HG02943 (cell line): ENCODE measurements at regions not wholly inside any gene's neighbourhood (a gene's known extent, or its start where the extent isn't known, plus 50 kb on each side); places are given as distances from the start of the nearest gene placed in this dataset.
"Not testable (repeated sequence)": the region's sequence is repeated elsewhere in the genome, so short reads cannot be mapped to it uniquely, and the experiment has no call there.

Experiments
- ATAC-seq: cut with Tn5 transposase; IDR thresholded peaks from one replicate; pipeline ENCODE4 v1.9.1; 2021; ENCODE audit warnings: mild to moderate bottlenecking, low read depth, moderate library complexity; ENCODE audit not compliant: unreplicated experiment

DNA sequence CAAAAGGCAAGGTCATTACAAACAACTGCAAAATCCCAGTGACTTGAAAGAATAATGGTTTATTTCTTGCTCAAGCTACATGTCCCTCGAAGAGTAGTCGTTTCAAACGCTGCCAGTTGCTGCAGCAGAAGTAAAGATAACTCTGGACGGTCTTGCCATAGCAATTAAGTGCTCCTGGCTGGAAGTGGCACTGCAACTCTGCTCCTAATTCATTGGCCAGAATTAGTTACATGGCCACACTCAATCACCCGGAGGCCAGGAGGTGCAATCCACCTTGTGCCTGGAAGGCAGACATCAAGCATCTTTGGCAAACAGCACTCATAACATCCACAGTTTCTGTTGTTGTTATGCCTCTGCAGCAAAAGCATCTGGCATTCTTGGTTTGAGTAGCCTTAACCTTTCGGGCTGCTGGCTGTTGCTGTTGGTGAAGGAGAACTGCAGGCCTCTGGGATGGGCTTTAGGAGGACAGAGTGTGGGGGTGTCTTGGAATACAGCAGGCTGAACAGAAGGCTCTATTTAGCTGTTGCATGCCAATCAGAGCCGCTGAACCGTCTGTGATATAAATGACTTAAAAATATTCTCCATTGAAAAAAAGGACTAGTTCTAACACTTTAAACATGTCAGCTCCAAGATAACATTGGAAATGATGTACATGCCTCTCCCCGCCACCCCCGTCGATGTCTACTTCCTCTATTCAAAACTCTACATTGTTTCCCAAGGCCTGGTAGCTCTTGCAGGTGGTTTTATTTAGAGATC, 123.5 kb upstream of the DYRK2 start:
- no peak for ATAC-seq

DNA sequence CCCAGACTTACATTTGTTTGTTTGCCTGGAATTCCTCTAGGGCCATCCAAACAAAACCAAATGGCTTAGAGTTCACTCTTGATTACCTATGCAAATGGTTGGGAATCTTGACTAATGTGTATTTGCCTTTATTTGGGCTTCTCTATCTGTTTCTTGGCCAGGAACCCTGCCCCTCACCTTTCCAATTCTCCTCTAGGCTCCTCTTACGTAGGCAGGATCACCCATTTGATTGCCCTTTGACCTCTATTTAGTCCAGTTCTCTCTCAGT, 123.0 kb upstream of the DYRK2 start:
- ATAC-seq: no peak

DNA sequence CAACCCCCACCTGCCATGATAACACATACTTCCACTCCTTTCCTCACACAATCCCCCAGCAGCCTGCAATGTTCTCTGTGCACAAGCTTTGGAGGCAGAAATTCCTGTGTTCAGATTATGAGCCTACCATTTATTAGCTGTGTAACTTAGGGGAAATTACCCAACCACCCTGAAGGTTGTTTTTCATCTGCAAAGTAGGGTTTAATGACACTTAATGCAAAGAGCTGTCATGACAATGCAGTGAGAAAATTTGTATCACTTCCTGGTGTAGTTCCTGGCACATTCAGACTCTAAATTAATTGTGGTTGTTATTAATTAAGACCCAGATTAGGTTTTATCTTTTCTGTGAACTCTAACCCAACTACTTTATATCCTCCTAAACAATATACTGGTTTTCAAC, 122.4 kb upstream of the DYRK2 start:
- ATAC-seq: no peak

DNA sequence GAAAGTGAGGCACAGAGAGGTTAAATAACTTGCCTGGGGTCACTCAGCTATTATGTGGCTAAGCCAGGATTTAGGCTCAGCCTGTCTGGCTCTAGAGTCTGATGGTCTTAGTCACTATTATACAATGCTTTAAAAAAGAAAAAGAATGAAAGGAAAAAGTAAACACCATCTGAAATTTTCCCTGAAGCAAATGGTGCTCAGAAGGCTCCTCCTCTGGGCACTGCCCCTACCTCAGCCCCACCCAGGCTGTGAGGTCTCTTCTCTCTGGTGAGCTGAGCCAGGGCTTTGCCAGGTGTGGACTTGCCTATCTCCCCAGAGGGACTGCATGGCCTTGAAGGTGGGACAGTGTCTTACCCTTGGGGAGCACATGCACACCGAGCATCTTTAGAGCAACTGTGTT, 117.5 kb upstream of the DYRK2 start:
- no peak for ATAC-seq

DNA sequence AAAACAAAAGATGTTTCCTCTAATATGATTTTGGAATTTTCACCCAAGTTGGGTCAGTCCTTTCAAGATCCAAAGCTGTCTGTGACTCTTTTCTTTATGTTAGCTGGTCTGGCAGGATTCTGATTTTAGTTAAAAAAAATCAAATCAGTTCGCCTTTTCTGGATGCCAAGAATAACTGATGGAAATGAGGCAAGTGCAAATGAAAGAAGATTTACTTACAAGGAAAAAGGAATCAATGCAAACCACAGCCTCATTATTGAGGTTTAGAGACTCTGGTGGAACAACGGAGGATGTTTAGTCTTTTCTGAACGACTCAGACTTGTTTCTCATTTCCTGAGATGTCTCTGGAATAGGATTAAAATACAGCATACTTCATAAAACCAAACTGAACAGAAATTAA, 117.0 kb upstream of the DYRK2 start:
- ATAC-seq: no peak

DNA sequence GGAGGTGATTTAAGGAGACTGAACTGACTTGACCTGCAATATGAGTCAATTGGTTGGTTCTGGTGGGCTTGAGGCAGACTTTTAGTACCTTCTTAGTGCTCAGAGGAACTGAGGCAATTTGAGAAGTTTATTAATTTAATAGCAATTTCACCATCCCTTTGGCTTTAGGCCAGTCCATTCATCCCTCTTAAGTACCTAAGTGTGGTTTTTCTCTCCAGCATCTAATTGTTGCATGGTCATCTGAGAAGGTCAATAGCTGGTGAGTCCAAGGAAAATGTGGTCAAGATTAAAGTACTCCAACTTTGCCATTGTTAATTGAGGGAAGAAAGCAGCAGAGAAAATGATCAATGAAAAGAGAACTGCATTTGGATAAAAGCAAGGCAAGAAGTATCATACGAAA, 115.4 kb upstream of the DYRK2 start:
- no peak for ATAC-seq

DNA sequence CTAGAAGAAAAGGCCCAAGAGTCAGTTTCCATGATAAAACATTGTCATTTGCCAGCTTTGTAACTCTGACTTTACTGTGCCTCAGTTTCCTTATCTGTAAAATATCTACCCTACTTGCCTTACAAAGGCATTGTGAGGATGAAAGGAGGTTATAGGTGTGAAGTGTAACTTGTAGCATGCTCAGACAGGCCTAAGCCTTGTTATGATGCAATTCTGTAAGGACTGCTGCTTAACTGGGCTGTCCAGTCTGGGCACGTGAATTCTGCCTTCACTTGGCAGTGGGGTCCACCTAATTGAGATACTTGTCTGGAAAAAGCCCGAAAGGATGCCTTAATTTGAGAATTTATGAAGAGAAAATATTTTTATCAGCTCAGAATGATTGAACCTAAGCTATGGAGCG, 114.5 kb upstream of the DYRK2 start:
- no peak for ATAC-seq

DNA sequence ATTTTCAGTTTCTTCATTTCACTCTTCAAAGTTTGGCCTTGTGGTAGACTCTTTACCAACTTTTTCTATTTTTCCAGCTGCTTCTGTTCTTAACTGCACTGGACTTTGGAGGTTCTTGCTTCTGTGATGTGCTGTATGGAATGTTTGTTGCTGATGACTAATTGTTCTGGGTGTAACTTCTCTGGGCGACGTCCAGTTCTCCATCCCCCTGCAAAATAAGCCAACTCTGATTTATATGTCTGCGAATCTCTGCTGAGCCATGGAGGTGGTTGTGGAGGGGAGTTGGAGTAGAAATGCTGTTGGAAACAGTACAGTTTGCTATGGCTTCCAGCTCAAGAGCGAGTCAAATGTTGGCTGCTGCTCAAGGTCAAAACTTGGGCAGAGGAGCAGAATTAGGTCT, 113.9 kb upstream of the DYRK2 start:
- ATAC-seq: no peak

DNA sequence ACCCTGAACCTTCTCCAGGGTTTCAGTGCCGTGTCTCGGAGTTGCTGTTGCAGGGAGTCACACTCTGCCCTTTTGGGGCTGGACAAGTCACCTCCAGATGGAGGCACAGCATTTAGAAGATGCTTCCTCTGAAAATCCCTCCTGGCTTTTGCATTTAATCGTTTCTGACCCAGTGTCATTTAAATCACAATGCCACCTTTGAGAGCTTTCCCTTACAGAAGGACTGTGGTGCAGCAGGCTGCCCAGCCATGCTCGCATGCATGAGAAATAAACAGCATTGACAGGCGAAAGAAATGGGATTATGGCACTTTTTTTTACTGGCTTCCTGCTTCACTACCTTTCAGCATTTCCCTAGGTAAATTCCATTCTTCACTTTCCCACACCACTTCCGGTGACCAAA, 113.4 kb upstream of the DYRK2 start:
- no peak for ATAC-seq

DNA sequence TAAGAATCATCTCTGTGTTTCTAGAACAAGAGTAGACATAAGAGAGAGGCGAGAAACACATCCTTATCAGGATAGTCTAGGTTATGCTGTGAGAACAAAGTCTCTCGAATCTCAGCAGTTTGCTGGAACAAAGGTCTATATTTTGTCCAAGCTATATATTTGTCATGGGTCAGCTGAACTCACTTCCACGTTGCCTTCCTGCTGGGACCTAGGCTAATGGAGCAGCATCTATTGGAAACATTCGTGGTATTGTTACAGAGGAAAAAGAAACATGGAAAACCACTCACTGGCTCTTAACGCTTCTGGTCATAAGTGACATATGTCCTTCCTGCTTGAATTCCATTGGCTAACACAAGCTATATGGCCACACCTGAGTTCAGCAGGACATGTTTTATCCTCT, 112.6 kb upstream of the DYRK2 start:
- no peak for ATAC-seq

DNA sequence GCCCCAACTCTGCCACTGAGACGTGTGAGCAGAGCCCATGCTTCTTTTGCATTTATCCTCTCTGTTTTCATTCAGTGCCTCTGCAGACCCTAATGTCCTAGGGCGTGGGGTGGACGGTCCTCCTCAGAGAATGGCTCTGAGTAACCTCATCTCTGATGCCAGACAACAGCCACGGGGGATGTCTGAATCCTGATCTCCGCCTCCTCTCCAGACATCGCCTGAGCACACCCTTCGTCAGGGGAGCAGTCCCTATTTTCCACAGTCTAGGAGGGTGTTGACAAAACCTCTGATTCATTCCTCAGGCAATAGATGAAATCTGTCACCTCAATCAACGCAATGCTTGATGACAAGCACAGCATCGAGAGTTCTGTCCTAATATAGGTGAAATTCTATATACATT, 109.2 kb upstream of the DYRK2 start:
- no peak for ATAC-seq

DNA sequence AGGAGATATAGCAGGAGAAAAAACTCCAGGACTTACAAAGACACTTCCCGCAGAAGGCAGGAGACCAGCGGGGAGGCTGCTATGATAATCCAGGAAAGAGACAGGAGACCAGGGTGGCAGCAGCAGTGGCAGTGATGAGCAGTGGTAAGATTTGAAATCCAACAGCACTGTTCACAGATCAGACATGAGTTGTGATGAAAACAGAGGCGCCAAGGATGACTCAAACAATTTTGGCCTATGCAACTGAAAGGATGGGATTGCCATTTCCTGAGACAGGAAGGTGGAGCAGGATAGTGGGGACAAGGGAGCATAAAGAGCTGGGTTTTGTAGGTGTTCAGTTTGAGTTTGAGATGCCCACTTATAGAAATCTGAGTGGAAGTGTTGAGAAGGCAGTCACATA, 108.6 kb upstream of the DYRK2 start:
- no peak for ATAC-seq

DNA sequence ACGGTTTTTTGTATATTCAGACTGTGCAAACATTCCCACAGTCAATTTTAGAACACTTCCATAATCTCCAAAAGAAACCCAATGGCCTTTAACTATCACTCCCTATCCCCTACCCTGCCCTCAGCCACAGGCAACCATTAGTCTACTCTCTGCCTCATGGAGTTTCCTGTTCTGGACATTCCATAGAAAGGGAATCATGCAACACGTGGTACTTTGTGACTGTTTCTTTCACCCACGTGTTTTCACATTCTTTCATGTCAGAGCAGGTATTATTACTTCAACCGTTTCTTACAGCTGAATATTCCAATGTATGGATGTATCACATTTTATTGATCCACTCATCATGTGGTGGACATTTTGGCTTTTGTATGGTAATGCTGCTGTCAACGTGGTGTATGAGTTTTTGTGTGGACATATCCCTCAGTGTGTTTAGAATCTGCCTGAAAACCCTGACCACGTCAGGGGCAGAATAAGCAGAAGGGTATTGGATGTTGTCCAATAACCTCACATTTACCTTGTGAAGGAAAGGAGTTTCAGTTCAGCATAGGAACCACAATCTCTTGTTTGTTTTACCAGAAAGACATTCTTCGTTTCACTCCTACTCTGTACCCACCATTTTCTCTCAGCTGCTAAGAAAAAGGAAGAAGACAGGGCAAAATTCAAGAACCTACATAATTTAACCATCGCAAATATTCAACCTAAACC, 107.5 kb upstream of the DYRK2 start:
- no peak for ATAC-seq

DNA sequence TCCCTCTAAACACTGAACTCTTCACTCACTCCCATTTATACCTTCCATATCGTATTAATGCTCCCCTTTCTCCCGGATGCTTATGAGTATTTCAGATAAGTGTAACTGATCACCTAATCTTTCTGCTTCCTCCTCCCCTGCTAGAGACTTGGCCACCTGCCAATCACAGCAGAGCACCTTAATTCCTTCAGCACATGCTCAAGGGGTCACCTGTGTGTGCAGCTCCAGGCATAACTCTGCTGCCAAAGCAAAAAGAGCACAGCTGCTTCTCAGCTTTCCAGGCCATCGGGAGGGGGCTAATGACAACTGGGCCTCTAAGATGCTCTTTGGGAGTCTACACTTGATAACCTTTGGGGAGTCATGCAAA, 106.9 kb upstream of the DYRK2 start:
- ATAC-seq: no peak

DNA sequence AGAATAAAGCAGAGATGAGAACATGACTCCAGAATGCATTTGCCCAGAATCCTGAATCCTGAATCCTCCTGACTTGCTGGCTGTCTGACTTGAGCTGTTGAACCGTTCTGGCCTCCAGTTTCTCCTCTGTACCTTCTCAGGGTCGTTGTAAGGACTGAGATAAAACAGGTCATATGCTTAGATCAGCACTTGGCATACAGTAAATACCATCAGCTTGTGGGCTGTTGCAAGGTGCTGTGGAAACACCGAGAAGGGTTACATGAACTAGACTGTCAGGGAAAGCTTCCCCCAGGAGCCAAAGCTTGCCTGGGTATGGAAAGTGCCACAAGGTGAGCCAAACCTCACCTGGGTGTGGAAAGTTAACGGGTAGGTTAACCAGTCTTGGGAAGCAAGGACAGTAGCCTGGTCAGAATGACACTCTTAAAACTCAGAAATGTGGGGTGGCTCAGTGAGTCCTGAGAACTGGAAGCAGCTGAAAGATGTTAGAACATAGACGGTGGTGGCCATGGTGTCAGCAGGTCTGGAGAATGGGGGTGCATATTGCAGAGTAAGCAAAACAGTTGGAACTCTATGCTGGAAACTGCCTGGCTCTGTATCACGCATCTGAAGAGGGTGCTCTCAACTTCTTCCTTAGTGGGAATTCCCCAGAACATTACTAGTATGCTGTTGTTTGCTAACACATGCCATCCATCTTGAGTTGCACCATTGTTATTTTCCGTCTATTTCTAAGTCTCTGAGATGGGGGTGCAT, 105.3 kb upstream of the DYRK2 start:
- no peak for ATAC-seq

DNA sequence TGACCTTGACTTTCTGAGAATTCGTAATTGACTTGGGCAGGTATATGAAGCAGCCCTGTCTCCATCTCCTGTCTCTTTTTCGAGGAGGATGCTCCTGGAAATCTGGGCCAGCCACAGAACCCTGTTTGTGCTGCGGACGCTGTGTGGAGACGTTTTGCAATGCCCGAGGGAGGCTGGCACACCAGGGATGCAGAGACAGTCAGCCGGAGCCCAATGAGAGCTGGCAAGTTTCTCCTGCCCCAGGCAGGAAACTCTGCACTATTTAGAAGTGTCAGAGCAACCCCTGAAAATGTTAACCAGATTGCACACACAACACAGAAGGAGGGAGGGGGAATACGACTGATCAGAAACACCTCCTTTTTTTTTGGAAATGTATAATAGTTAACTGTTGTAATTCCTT, 103.2 kb upstream of the DYRK2 start:
- ATAC-seq: no peak

DNA sequence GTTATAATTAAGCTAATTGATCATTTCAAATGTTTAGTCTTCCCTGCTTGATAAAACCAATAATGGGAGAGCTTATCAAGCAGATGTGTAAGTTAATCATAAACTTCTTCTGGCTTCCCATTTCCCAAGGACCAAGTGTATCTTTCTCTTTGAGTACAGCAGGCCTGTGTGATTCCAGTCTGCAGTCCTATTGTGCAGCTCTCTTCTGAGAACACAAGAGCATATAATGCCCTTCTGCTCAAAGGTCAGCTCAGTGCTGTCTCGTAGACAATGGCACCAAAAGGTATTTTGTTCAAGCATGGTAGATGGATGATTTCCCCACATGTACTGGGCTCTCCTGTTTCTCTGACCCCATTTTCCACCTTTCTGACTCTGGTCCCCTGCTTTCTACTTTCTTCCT, 101.8 kb upstream of the DYRK2 start:
- no peak for ATAC-seq

DNA sequence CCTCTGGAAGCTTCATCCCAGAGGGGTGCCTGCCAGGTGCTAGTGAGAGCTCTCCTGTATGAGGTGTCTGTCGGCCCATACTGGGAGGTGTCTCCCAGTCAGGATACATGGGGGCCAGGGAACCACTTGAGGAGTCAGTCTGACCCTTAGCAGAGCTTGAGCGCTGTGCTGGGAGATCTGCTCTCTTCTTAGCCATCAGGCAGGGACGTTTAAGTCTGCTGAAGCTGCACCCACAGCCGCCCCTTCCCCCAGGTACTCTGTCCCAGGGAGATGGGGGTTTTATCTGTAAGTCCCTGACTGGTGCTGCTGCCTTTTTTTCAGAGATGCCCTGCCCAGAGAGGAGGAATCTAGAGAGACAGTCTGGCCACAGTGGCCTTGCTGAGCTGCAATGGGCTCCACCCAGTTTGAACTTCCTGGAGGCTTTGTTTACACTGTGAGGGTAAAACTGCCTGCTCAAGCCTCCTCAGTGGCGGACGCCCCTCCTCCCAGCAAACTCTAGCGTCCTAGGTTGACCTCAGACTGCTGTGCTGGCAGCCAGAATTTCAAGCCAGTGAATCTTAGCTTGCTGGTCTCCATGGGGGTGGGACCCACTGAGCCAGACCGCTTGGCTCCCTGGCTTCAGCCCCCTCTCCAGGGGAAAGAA, 93.3 kb upstream of the DYRK2 start:
- not testable (repeated sequence) for ATAC-seq

DNA sequence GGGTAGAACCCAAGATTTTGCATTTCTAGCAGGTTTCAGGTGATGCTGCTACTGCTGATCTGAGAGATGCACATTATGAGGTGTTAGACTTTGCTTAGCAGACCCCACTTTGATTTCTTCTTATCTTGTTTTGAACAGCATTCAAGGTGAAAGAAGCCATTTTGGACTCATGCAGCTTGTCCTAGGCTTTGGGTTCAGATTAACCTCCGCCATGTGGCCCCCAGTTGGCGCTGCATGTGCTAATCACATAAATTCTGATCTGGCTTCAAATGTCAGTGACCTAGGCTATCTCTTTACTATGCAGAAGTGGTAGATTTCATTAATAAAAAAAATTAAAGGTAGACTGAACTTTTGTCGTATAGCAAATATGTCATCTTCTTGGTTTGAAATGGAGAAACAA, 89.8 kb upstream of the DYRK2 start:
- no peak for ATAC-seq

DNA sequence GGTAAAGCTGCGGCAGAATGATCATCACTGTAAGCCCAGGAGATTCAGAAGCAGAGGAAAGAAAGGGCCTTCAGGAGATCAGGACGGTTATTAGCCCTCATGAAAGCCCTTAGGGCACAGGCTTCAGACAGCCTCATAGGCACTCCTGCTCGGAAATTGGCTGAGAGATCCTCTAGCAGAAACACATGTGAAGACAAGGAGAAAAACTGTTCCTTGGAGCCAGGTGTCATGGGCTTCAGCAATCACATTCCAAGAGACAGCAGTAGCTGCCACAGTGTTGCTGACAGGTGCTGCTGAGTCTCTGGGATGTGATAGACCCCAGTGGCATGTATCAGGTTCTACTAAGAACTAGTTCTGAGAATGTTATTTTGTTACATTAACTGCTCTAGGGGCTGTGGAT, 88.8 kb upstream of the DYRK2 start:
- ATAC-seq: no peak

DNA sequence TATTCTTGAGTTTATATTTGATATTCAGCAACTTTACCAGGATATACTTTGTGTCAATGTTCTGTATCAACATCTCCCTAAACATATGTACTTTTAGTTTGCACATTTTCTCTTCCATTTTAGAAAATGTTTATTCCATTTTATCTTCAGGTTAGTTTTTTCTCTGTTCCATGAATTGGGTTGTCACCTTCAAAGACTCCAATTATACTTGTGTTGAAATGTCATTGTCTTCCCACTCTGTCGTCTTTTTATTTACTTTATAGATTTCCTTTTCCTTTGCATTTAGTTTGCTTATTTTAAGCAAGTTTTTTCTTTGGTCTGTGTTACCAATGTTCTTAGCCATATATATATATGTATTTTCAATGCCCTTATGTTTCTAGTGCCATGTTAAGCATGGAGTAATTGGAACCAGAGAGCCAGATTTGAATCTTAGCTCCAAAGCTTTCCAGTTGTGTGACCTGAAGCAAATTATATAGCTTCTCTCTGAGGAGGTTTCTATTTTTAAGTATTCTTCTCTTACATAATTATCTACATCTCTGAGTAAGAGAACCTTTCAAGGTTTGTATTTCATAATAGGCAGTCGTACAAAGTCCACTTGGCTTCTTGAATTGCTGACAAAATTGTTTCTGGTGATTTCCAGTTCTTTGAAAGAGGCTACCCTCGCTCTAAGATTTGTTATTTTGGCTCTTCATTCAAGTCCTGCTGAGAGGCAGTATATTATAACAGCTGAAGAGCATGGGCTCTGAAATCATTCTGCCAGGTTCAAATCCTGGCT, 85.8 kb upstream of the DYRK2 start:
- no peak for ATAC-seq
